ENCODE measurements at regions not wholly inside any gene's neighbourhood (a gene's known extent, or its start where the extent isn't known, plus 50 kb on each side); places are given as distances from the start of the nearest gene placed in this dataset.

DNA sequence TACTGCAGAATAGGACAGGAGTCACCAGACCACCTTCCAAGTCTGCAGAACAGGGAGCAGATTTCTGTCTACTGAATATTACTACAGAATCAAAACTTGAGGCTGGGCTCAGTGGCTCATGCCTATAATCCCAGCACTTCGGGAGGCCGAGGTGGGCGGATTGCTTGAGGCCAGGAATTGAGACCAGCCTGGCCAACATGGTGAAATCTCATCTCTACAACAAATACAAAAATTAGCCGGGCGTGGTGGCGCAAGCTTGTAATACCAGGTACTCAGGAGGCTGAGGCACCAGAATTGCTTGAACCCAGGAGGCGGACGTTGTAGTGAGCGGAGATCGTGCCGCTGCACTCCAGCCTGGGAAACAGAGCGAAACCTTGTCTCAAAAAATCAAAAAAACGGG lies 710.8 kb upstream of the WWC1 start:
- TF ChIP-seq, protein P1, sequence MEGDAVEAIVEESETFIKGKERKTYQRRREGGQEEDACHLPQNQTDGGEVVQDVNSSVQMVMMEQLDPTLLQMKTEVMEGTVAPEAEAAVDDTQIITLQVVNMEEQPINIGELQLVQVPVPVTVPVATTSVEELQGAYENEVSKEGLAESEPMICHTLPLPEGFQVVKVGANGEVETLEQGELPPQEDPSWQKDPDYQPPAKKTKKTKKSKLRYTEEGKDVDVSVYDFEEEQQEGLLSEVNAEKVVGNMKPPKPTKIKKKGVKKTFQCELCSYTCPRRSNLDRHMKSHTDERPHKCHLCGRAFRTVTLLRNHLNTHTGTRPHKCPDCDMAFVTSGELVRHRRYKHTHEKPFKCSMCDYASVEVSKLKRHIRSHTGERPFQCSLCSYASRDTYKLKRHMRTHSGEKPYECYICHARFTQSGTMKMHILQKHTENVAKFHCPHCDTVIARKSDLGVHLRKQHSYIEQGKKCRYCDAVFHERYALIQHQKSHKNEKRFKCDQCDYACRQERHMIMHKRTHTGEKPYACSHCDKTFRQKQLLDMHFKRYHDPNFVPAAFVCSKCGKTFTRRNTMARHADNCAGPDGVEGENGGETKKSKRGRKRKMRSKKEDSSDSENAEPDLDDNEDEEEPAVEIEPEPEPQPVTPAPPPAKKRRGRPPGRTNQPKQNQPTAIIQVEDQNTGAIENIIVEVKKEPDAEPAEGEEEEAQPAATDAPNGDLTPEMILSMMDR (IDR thresholded peaks at IDR 0.05; ENCODE audit: control insufficient read depth, extremely low read depth, insufficient read depth) = no peak
- no peak overlapping the region for H3K4me3 ChIP-seq (ENCODE audit: low read depth, low read length)
- DNase-seq (ENCODE audit: low read depth) = no peak

- DNase-seq (ENCODE audit: low read depth) = no peak
- TF ChIP-seq, protein P1 (IDR thresholded peaks at IDR 0.05; ENCODE audit: control insufficient read depth, extremely low read depth, insufficient read depth) = no peak
- no peak overlapping the region for H3K4me3 ChIP-seq (ENCODE audit: low read depth, low read length)
Measured at GRCh38 chr5:167582283-167582682, 709.2 kb upstream of the WWC1 start.

GRCh38 chr5:167582886-167583285 lies 708.6 kb upstream of the WWC1 start:
- H3K4me3 ChIP-seq (ENCODE audit: low read depth, low read length) = no peak overlapping the region
- TF ChIP-seq, protein P1 (IDR thresholded peaks at IDR 0.05; ENCODE audit: control insufficient read depth, extremely low read depth, insufficient read depth) = no peak
- DNase-seq (ENCODE audit: low read depth) = no peak

- TF ChIP-seq, protein P1 (IDR thresholded peaks at IDR 0.05; ENCODE audit: control insufficient read depth, extremely low read depth, insufficient read depth) = no peak
- no peak overlapping the region for H3K4me3 ChIP-seq (ENCODE audit: low read depth, low read length)
- no peak for DNase-seq (ENCODE audit: low read depth)
Measured at GRCh38 chr5:167585184-167585583, 706.3 kb upstream of the WWC1 start.

- TF ChIP-seq, protein P1 (IDR thresholded peaks at IDR 0.05; ENCODE audit: control insufficient read depth, extremely low read depth, insufficient read depth) = peak; percentile 69
- no peak for DNase-seq (ENCODE audit: low read depth)
- H3K4me3 ChIP-seq (ENCODE audit: low read depth, low read length) = no peak overlapping the region
Measured at GRCh38 chr5:167587772-167588437, 703.5 kb upstream of the WWC1 start.

DNA sequence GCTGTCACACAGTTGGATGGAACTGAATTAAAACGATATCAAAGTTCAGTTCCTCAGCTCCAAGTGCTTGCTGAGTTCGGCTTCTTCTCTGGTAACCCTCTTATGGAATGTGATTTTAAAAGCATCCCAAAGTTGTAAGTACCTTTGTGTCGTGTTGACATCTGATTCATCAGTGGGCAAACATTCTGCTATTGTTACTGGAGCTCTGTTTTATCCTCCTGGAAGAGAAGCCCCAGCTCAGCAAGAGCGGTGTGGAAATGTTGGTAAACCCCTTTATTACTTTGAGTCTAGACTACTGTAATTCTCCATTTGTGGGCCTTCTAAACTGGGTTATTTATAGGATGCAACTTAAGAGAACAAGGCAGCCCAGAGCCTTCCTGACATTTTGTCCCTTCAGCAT lies 699.3 kb upstream of the WWC1 start:
- no peak for DNase-seq (ENCODE audit: low read depth)
- TF ChIP-seq, protein P1 (IDR thresholded peaks at IDR 0.05; ENCODE audit: control insufficient read depth, extremely low read depth, insufficient read depth) = no peak
- no peak overlapping the region for H3K4me3 ChIP-seq (ENCODE audit: low read depth, low read length)

Data from LNCaP clone FGC (cell line).